Esophagus (tissue), 2 donors: ENCODE measurements at regions not wholly inside any gene's neighbourhood (a gene's known extent, or its start where the extent isn't known, plus 50 kb on each side); places are given as distances from the start of the nearest gene placed in this dataset.

ENCODE experiments used
- H3K27ac ChIP-seq, 2 donors: one replicate each; pipeline ENCODE4 v1.5.1; 2013; ENCODE audit warnings: low read depth in 2 of 2, mild to moderate bottlenecking in 2 of 2, inconsistent platforms in 1 of 2, low read length in 1 of 2, moderate library complexity in 1 of 2
- H3K27me3 ChIP-seq, 2 donors: one replicate each; pipeline ENCODE4 v1.6.1; 2013; ENCODE audit warnings: low read length in 2 of 2, control low read depth in 1 of 2, mild to moderate bottlenecking in 1 of 2; ENCODE audit not compliant: insufficient read depth in 2 of 2, control insufficient read depth in 1 of 2
- H3K36me3 ChIP-seq, 2 donors: one replicate each; pipeline ENCODE4 v1.6.1; 2013; ENCODE audit warnings: low read length in 1 of 2; ENCODE audit not compliant: control insufficient read depth in 2 of 2, insufficient read depth in 2 of 2
- H3K4me1 ChIP-seq, 2 donors: one replicate each; pipeline ENCODE4 v1.6.1; 2013; ENCODE audit warnings: low read length in 1 of 2; ENCODE audit not compliant: control insufficient read depth in 2 of 2, insufficient read depth in 2 of 2
- H3K4me3 ChIP-seq, 2 donors: one replicate each; pipeline ENCODE4 v1.5.1; 2013; ENCODE audit warnings: low read length in 2 of 2, mild to moderate bottlenecking in 2 of 2, low read depth in 1 of 2, moderate library complexity in 1 of 2
- H3K9me3 ChIP-seq, 2 donors: one replicate each; pipeline ENCODE4 v1.6.1; 2013; ENCODE audit warnings: mild to moderate bottlenecking in 2 of 2, low read depth in 1 of 2, low read length in 1 of 2, moderate library complexity in 1 of 2; ENCODE audit not compliant: control insufficient read depth in 2 of 2, insufficient read depth in 1 of 2
- WGBS, 2 donors: extraction: QIAGEN DNeasy Blood & Tissue Kit; methylation state at CpG; one replicate each; pipeline ENCODE4 v1.1.7; 2013; 5-methylcytosine and 5-hydroxymethylcytosine counted together
- donor health status: healthy with polysubstance abuse.
- donor health status: Bipolar disorder and iron deficiency.

GRCh38 chr15:96502196-96502595 is 171.7 kb downstream of the NR2F2 start:
- H3K27me3 ChIP-seq = peaks cover 0 to 3% of the 10 kb centered on the region in 2 donors

DNA sequence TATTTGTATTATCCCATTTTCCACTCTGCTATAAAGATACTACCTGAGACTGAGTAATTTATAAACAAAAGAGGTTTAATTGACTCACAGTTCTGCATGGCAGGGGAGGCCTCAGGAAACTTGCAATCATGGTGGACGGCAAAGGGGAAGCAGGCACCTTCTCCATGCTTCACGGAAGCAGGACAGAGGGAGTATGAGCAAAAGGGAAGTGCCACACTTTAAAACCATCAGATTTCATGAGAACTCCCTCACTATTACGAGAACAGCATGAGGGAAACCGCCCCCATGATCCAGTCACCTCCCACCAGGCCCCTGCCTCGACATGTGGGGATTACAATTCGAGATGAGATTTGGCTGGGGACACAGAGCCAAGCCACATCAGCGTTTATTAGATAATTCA is 172.8 kb downstream of the NR2F2 start:
- Histone ChIP-seq H3K27ac (no peak overlapping the region), H3K27me3 (peaks cover 0 to 3% of the 10 kb centered on the region in 2 donors), H3K4me3 (no peak overlapping the region), H3K36me3 (no peaks in the 10 kb centered on the region), H3K9me3 (no peaks in the 10 kb centered on the region), H3K4me1 (no peaks in the 10 kb centered on the region)
- 61 to 71% methylated on average over 7 of the region's 7 CpGs for WGBS, 2 donors

More at GRCh38 chr15:96502196-96502595, 171.7 kb downstream of the NR2F2 start:
- no peak overlapping the region for H3K4me3 ChIP-seq
- no peak overlapping the region for H3K27ac ChIP-seq
- no peaks in the 10 kb centered on the region for H3K36me3 ChIP-seq
- H3K9me3 ChIP-seq = no peaks in the 10 kb centered on the region
- no peaks in the 10 kb centered on the region for H3K4me1 ChIP-seq
- WGBS, 2 donors = 82 to 87% methylated on average over 4 of the region's 4 CpGs

DNA sequence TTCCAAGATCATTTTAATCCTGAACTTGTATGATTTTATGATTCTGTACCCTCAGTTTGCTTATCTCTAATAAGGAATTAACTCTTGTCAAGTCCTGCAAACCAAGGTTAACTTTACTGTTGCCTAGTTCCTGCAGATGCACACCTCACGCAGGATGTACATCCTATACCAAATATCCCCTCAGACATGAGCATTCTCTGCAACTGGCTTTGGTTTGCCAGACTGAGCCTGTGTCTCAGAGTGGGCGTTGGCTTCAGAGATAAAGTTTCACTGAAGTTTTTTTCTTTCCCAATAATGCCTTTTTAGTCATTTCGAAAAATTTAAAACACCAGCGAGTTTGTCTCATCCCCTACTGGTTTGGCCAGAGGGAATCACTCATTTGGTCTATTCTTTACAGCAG is 173.9 kb downstream of the NR2F2 start:
- Histone ChIP-seq H3K4me3 (no peak overlapping the region), H3K4me1 (no peaks in the 10 kb centered on the region), H3K9me3 (no peaks in the 10 kb centered on the region), H3K27me3 (peaks cover 0 to 3% of the 10 kb centered on the region in 2 donors), H3K36me3 (no peaks in the 10 kb centered on the region), H3K27ac (no peak overlapping the region)
- WGBS, 2 donors = 61 to 64% methylated on average over 4 of the region's 4 CpGs

DNA sequence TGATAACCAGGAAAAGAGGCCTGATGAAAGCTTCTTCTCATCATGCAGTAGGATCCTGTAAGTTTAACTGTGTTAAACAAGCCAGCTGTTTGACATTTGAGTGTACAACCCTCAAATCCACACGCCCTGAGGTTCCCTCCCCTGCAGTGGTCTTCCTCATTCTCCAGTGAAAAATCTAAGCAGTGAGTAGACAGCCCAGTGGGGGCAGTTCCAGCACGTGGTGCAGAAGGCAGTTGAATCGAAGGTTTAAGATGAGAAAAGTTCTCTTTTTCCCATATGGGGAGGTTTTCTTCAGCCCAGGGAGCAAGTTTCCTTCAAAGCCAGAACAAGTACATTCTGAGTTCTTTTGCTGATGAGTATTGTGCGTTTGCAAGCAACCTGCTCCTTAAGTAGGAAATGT is 174.5 kb downstream of the NR2F2 start:
- no peaks in the 10 kb centered on the region for H3K4me1 ChIP-seq
- WGBS, 2 donors = 50% methylated on average over 4 of the region's 4 CpGs
- H3K27me3 ChIP-seq = peaks cover 0 to 3% of the 10 kb centered on the region in 2 donors
- H3K27ac ChIP-seq = no peak overlapping the region
- no peak overlapping the region for H3K4me3 ChIP-seq
- H3K9me3 ChIP-seq = no peaks in the 10 kb centered on the region
- no peaks in the 10 kb centered on the region for H3K36me3 ChIP-seq

DNA sequence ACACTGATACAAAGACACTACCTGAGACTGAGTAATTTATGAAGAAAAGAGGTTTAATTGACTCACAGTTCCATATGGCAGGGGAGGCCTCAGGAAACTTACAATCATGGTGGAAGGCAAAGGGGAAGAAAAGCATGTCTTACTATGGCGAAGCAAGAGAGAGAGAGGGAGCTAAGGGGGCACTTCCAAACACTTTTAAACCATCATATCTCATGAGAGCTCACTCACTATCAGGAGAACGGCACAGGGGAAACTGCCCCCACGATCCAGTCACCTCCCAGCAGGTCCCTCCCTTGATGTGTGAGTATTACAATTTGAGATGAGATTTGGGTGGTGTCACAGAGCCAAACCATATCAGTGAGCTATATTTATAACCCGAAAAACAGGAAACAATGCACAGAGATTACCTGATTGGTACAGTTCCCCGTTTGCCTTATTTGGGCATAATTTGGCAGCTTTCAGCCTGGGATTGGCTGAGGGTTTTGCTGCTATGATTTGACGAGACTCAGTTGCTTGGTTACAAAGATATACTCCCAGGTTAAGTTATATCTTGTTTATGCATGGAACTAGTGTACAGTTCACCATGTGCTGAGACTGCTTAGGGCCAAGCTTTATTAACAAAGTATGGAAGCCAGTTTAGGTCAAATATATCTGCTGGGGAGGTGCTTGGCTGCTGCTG is 184.2 kb downstream of the NR2F2 start:
- no peak overlapping the region for H3K4me3 ChIP-seq
- no peaks in the 10 kb centered on the region for H3K4me1 ChIP-seq
- H3K27ac ChIP-seq = no peak overlapping the region
- WGBS, 2 donors = 61 to 74% methylated on average over 6 of the region's 6 CpGs
- no peaks in the 10 kb centered on the region for H3K9me3 ChIP-seq
- no peaks in the 10 kb centered on the region for H3K27me3 ChIP-seq
- no peaks in the 10 kb centered on the region for H3K36me3 ChIP-seq

DNA sequence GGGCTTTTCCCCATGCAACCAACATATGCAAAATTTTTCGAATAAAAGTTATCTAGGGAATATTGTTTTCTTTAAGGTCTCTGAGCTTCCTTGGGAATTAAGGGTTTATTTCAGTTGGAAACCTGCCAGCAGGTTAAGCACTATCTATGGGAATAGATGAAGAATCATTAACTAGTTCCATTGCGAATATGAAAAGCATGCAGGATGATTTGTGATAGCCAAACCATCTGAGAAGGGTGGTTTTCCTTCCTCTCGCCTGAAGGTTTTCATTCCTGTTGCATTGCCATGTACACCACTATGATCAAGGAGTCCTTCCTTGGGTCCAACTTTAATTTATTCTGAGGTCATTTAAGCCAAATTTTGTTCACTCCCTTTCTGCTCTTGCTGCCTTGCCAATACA is 184.9 kb downstream of the NR2F2 start:
- 60 to 70% methylated on average over 3 of the region's 3 CpGs for WGBS, 2 donors
- H3K4me1 ChIP-seq = no peaks in the 10 kb centered on the region

DNA sequence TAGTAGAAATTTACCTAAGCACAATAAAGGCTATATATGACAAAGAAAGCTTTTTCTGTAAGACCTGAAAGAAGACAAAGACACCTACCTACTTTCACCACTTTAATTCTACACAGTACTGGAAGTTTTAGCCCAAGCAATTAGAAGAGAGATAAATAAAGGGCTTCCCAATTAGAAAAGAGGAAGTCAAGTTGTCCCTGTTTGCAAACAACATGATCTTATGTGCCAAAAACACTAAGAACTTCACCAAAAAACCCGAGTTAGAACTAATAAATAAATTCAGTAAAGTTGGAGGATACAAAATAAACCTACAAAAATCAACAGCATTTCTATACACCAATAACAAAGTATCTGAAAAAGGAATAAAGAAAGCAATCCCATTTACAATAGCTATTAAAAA is 190.9 kb downstream of the NR2F2 start:
- WGBS, 2 donors = 62 to 75% methylated on average over 1 of the region's 1 CpG
- no peaks in the 10 kb centered on the region for H3K9me3 ChIP-seq
- no peak overlapping the region for H3K27ac ChIP-seq
- H3K4me1 ChIP-seq = no peaks in the 10 kb centered on the region
- H3K4me3 ChIP-seq = no peak overlapping the region
- no peaks in the 10 kb centered on the region for H3K27me3 ChIP-seq
- no peaks in the 10 kb centered on the region for H3K36me3 ChIP-seq

More for the DNA sequence above, 184.9 kb downstream of the NR2F2 start:
- H3K4me3 ChIP-seq = no peak overlapping the region
- H3K36me3 ChIP-seq = no peaks in the 10 kb centered on the region
- no peak overlapping the region for H3K27ac ChIP-seq
- H3K27me3 ChIP-seq = no peaks in the 10 kb centered on the region
- no peaks in the 10 kb centered on the region for H3K9me3 ChIP-seq

GRCh38 chr15:96524676-96525417 is 194.3 kb downstream of the NR2F2 start:
- Histone ChIP-seq H3K4me1 (no peaks in the 10 kb centered on the region), H3K4me3 (no peak overlapping the region), H3K27ac (no peak overlapping the region), H3K27me3 (no peaks in the 10 kb centered on the region), H3K36me3 (no peaks in the 10 kb centered on the region), H3K9me3 (no peaks in the 10 kb centered on the region)
- WGBS, 2 donors = 68 to 73% methylated on average over 5 of the region's 5 CpGs

GRCh38 chr15:96535148-96535547 is 204.6 kb downstream of the NR2F2 start:
- H3K4me3 ChIP-seq = no peak overlapping the region
- H3K9me3 ChIP-seq = no peaks in the 10 kb centered on the region
- no peaks in the 10 kb centered on the region for H3K36me3 ChIP-seq
- no peaks in the 10 kb centered on the region for H3K27me3 ChIP-seq
- H3K27ac ChIP-seq = no peak overlapping the region
- 60 to 63% methylated on average over 4 of the region's 4 CpGs for WGBS, 2 donors
- no peaks in the 10 kb centered on the region for H3K4me1 ChIP-seq

DNA sequence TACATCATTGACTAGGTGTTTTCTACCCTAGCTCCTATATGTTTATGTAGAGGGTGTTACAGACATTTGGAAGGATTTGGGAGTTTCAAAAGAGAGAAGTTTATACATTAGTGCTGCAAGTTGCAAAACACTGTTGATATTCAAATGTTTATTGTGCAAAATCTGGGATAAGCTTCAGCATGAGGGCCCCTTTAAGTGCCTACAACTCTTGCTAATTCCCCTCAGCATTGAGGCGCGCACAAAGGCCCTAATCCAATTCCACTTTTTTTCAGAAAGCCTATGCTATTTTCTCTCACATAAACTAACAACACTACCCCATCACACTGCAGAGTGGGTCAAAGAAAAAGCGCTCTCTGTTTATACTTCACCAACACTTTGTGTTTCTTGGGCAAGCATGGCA is 208.0 kb downstream of the NR2F2 start:
- no peak overlapping the region for H3K27ac ChIP-seq
- 69 to 78% methylated on average over 3 of the region's 3 CpGs for WGBS, 2 donors

More for the DNA sequence above, 208.0 kb downstream of the NR2F2 start:
- Histone ChIP-seq H3K36me3 (no peaks in the 10 kb centered on the region), H3K4me3 (no peak overlapping the region), H3K9me3 (no peaks in the 10 kb centered on the region), H3K4me1 (no peaks in the 10 kb centered on the region), H3K27me3 (no peaks in the 10 kb centered on the region)
